GM18873 (cell line): ENCODE measurements at regions not wholly inside any gene's neighbourhood (a gene's known extent, or its start where the extent isn't known, plus 50 kb on each side); places are given as distances from the start of the nearest gene placed in this dataset.
"Not testable (repeated sequence)": the region's sequence is repeated elsewhere in the genome, so short reads cannot be mapped to it uniquely, and the experiment has no call there.

ENCODE experiments used
- ATAC-seq: cut with Tn5 transposase; IDR thresholded peaks from one replicate; pipeline ENCODE4 v1.9.1; 2021; ENCODE audit warnings: mild to moderate bottlenecking, moderate library complexity, moderate number of reproducible peaks; ENCODE audit not compliant: unreplicated experiment, low FRiP score

DNA sequence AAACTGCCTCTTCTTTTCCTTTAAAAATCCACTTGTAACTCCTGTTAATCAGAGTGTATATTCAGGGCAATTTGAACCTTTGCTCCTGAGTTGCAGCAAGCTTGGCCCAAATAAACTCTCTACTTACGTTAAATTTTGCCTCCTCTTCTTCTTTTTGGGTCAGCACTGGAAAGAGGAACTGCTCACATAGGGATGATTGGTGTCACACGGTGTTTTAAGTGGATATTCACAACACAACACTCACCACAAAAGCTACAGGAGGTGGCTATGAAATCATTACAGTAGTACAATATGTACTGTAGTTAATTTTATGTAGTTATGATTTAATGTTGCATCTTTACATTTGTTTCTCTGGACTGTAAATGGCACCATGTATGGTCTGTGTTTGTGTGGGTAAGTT lies 96.8 kb upstream of the DOCK9 start:
- no peak for ATAC-seq

DNA sequence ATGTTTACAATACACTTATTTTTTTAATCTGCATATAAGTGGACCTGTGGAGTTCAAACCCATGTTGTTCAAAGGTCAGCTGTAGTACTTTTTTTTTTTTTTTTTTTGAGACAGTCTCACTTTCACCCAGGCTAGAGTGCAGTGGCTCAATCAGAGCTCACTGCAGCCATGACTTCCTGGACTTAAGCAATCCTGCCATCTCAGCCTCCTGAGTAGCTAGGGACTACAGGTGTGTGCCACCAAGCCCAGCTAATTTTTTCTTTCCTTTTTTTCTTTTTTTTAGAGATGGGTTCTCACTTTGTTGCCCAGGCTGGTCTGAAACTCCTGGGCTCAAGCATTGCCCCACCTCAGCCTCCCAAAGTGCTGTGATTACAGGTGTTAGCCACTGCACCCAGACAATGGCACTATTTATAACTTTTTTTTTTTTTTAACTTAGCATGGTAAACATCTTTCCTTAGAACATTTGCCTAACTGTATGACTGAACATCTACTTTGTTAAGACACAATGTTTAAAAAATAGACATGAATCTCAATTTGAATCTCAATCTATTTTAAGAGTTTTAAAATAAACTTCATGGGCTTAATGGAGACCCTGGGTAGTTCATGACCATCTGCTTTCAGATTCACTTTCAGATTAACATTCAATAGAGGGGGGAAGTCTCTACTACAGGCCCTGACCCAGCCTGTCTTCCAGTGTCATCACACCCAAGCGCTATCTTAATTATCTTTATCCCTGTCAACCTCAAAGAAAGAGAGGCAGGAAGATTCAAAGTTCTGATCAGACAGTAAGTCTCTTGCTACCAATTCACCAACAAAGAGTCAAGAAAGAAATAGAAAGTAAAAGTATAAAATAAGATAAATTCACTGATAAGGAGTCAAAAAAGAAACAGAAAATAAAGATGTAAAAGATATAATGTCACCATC lies 97.7 kb upstream of the DOCK9 start:
- peak; percentile 72 for ATAC-seq

DNA sequence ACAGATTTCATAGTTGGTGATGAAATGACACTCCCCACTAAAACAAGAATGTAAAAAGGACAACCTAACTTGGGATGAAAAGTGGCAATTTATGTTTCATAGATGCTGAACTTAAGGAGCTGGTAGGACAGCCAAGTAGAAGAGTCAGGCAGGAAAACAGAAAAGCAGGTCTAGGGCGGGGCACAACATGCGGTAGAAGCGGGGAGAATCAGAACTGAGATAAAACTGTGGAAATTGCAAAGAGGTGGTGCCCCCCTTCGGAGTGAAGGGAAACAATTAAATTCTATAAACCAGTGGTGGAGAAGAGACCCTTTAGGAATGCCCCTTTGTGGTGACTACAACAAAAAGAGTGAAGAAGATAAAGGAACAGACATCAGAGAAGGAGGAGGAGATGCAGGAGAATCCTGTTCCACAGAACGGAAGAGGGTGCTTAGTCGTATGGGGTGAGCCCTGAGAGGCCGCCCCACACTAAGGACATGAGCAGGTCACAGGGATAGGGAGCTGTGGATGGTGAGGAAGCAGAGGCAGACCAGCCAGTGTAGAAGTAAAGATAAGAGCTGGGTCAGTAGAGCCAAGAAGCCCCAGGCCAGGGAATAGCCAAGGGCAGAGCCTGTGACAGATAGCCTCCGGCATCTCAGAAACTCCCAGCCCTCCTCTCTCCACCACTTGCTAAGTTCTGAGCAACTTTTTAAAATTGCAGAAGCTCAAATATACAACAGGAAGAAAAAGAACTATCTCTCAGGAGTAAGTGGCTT lies 100.3 kb upstream of the DOCK9 start:
- no peak for ATAC-seq

DNA sequence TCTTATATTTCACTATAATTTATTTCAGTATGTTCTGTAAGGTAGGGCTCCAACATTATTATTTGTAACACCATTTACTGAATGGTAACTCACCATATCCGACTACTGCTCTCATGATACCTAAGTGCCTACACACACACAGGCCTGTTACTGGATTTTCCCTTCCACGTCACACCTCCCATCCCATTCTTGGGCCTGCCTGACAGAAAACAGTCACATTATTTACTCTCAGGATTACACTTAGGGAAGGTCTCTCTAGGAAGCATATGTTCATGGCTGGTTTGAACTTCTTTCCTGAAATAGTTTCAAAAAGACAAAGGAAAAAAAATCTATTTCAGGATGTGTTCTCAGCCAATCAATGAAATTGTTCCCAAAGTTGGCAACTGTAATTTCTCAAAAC lies 102.3 kb upstream of the DOCK9 start:
- no peak for ATAC-seq

DNA sequence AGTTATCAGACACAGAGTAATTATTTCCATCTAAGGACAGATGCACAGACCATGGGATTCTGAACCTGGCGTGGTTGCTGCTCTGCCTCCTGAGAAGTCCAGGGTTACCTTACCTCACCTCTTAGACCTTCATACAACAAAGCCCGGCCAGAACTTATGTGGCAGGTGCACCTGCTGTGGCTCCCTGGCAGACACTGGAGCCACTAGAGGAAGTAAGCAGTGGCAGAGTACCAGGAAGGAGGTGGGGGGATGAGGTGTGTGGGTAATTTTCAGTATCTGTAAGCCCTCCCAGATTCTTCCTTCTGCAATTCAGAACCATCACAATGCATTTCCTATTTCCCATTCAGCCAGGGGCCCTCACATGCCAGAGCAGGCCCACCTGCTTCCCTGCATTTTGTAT lies 106.1 kb upstream of the DOCK9 start:
- no peak for ATAC-seq

DNA sequence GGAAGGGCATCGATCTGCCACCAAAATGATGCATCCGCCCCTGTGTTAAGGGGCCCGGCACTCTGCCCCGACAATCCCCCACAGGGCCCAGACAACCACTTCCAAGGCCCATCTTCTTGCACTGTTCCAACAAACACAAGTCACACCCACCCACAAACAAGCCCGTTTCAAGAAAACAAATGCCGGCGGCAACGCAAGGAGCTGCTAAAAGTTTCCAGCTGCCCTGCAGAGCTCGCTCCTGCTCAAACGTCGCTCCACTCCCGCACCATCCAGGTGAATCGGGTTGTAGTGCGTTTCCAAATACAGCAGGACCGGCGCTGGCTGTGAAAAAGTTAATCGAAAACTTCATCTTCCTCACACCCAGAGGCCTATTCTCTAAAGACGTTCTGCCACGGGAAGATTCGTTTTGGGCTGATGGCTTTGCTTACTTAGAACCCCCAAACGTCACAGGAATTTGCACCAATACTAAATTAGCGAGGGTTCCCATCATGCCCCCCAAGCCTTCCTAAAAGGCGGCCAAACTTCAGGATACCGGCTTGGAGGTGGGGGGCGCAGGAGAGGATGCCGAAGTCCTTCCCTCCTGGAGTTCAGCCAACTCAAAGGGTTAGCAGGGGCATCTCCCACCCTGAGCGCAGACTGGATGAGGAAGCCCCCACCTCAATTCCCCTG lies 107.4 kb upstream of the DOCK9 start:
- no peak for ATAC-seq

DNA sequence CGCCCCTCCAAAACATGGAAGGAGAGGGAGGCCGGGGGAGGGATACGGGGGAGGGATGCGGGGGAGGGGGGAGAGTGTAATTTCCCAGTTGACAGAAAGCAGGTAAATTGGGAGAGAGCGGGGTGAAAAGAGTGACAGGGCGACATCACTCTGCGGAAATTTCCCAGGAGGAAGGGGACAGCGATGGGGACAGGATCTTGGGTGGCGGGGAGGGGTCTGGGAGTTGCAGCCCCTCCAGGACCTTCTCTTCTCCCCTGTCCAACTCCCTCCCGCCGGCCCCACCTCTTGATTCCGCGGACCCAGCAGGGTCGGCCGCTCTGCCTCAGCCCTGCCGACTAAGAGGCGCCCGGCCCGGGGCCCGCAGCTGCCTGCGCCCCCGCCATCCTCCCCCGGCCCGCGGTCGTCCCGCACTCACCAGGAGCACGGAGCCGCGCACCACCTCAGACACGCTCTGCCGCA lies 108.0 kb upstream of the DOCK9 start:
- no peak for ATAC-seq

DNA sequence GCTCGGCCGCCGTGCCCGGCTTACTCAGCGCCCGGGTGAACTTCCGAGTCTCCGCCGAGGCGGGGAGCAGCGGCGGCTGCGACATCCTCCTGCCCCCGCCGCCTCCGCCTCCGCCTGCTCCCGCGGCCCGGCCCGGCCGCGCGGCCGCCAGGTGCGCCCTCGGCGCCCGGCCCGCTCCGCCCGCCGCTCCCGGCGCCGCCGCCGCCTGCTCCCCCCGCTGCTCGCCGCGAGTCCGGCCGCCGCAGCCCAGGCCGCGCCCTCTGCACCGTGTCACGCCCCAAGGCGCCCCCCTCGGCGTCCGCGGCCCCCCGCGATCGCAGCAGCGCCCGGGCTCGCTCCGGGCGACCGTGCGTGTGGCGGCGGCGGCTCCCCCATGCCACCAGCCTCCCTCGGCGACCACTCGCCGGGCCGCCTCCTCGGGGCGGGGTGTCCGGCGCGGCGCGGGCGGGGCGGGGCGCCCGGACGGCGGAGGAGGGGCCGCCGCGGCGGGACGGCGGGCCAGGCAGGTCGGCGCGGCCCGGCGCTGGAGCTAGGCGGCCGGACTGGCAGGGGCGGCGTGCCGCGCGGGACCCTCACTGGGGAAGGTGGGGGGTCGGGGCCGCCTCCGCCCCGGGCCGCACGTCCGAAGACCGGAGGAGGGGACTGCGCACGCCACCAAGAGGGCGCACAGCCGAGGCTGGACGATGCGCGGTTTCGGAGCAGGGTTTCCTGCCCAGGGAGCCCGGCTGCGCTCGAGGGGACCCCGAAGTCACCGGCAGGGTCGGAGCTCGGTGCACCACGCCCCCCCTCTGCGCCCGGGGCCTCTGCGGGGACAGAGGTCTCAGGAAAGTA lies 108.6 kb upstream of the DOCK9 start:
- no peak for ATAC-seq

DNA sequence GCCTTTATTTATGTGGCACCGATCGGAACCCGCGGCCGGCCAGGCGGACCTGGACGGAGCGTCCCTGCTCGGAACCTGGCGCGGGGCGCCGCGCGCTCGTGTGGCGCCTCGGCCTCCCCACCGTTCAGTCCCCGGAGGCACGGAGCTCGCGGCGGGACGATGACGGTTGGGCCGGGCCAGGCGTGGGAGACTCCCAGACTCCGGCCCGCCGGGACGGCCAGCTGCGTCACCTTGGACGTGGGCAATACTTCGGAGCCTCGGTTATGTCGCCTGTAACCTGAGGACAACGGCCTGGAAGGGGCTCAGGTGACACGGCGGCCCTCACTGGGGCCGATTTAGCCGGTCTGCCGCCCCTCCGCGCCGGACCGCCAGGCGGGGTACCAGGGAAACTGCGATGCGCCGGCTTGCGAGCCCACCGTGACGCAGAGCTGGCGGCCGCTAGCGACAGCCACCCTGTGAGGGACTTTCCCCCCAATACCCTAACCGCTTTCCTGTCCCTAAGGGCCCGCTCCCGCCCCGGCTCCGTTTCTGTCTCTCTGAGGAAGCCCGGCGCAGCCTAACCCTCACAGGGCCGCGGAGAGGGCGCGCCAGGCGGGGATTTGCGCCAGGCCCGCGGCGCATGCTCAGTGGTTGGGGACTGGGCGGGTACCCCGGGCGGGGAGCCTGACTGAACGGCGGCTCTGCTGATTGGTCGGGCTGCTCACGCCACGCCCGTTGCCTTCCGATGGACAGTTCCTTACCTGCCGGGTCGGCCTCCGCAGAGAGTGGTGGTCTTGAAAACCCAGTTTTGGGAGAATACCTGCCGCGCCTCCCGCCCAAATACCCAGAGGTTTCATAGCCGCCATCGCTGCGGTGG lies 109.5 kb upstream of the DOCK9 start:
- ATAC-seq = peak; percentile 81

DNA sequence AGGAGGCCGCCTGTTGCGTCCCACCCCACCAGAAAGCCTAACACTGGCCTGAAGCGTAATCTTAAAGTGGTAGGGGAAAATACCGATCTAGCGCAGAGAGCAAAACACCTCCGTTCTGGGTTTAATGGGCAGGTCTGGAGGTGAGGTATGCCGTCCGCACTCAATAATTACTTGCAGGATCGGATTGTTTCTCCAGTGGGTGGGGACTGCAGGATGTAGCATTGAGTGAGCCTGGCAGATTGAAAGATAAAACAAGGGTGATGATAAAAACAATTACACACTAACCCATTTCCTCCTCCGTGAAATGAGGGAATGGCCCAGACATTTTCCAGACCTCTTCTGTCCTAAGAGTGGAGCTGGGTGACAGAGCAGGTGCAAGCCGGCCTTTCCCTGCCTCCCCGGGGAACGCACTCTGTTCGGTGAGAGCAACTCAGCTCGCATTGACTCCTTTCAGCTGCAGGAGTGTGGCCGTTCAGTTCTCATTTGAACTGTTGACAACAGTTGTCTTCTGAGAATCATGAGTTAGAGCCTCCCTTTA lies 110.2 kb upstream of the DOCK9 start:
- peak; percentile 31 for ATAC-seq

DNA sequence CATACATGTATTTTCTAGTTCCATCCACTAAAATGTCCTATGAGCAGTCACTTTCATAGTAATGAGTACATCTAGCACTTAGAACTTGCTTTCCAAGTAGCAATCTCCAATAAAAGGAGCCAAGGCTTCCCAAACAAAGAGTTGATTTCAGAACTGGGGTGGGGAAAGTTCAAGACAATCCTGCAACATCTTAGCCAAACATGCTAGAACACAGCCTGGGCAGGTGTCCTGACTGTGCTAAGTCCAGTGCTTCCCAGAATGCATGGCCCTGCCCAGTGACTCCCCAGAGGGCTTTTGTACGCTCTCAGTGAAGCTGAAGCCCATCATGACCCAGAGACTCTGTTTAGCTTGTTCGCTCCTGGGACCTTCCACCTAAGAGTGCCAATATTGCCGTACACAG lies 106.7 kb upstream of the UBAC2 start:
- ATAC-seq = no peak

DNA sequence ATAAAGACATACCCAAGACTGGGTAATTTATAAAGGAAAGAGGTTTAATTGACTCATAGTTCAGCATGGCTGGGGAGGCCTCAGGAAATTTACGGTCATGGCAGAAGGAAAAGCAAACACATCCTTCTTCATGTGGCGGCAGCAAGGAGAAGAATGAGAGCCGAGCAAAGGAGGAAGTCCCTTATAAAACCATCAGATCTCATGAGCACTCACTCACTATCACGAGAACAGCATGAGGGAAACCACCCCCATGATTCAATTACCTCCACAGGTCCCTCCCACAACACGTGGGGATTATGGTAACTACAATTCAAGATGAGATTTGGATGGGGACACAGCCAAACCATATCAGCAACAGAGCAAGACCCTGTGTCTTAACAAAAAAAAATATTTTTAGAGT lies 98.8 kb upstream of the UBAC2 start:
- not testable (repeated sequence) for ATAC-seq

DNA sequence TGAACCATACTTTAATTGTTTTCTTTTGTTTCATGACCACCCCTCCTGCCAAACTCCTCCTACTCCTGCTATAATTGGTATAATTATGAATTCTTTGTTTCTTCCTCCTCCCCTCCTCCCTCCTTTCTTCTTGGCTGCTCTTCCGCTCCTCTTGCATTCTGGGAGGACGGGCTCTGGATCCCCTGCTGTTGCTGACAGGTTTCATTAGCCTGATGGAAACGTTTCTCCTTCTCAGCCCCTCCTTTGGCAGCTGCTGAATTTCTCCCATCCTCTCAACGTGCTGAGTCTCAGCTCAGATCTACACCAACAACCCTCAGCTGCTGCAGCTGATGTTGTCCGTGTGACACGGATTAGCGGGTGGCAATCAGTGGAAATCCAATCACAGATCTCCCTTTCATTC lies 97.1 kb upstream of the UBAC2 start:
- no peak for ATAC-seq

DNA sequence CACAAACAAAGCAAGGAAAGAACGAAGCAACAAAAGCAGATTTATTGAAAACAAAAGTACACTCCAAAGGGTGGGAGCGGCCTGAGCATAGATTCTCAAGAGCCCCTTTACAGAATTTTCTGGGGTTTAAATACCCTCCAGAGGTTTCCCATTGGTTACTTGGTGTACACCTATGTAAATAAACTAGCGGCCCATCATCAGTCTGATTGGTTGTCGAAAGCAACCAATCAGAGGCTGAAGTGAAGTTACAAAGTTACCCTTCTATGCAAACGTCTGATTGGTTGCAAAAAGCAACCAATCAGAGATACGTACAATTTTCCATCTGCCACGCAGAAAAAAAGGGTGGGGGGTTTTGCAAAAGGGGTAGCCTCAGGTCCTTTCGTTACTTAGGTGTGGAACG lies 96.3 kb upstream of the UBAC2 start:
- ATAC-seq = no peak

DNA sequence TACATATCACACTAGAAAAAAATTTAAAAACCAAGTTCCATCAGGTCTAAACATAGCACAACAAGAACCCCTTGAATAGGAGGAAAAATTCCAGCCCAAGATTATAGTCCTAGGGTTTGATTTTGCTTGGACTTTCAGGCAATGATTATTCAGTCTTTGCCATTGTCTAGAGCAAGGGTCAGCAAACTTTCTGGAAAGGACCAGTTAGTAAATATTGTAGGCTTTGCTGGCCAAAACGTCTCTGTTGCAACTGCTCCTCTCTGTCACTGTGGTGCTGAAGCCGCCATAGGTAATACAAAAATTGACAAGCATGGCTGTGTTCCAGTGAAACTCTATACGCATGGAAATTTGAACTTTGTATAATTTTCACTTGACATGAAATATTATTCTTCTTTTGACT lies 95.5 kb upstream of the UBAC2 start:
- no peak for ATAC-seq

DNA sequence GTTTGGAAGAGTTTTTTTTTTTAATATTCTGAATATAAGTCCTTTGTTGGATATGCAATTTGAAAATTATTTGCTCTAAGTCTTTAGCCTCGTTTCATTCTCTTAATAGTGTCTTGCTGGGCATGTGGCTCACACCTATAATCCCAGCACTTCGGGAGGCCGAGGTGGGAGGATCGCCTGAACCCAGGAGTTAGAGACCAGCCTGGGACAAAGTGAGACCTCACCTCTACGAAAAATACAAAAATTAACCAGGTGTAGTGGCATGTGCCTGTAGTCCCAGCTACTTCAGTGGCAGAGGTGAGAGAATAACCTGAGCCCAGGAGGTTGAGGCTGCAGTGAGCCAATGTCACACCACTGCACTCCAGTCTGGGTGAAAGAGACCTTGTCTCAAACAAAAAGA lies 87.3 kb upstream of the UBAC2 start:
- ATAC-seq = no peak

DNA sequence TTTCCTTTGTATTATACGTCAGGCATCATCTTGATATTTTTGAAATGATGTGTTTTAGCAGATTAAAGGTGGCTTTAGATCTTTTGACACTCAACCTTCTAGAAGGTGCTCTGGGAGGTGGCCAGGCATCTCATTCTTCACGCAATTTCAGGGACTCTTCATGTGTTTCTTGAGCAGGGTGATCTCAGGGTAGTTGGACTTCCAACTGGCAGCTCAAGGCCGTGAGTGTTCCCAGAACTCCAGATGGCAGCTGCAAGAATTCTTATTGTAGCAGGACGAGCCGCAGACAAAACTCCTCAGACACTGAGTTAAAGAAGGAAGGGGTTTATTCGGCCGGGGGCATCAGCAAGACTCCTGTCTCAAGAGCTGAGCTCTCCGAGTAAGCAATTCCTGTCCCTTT lies 82.5 kb upstream of the UBAC2 start:
- ATAC-seq = no peak

DNA sequence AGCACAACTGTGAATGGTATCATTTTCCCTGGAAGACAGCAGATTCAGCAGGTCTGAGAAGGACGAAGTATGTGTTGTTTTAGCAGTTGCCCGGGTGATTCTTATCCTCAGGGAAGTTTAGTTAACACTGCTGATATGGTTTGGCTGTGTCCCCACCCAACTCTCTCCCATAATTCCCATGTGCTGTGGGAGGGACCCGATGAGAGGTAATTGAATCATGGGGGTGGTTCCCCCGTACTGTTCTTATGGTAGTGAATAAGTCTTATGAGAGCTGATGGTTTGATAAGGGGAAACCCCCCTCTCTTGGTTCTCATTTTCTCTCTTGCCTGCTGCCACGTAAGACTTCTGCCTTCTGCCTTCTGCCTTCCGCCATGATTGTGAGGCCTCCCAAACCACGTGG lies 81.0 kb upstream of the UBAC2 start:
- no peak for ATAC-seq

DNA sequence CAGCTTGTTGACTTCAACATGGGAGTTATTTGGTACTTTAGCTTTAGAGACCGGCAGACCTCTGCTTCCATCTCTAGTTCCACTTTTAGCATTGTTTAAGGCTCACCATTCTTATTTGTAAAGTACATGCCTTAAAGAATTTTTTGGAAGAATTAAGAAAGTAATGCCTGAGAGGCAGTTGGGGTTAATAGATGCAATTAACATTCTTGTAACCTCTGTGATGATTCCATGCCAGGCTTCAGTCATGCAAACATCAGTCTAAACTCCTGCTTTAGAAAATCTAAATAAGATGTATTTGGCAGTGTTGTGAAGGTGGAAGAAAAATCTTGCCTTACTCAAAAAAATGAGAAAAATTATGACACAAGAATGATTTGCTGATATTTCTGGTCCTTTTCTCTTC lies 79.9 kb upstream of the UBAC2 start:
- no peak for ATAC-seq
